ENCODE measurements at regions not wholly inside any gene's neighbourhood (a gene's known extent, or its start where the extent isn't known, plus 50 kb on each side); places are given as distances from the start of the nearest gene placed in this dataset.
"Not testable (repeated sequence)": the region's sequence is repeated elsewhere in the genome, so short reads cannot be mapped to it uniquely, and the experiment has no call there.

DNA sequence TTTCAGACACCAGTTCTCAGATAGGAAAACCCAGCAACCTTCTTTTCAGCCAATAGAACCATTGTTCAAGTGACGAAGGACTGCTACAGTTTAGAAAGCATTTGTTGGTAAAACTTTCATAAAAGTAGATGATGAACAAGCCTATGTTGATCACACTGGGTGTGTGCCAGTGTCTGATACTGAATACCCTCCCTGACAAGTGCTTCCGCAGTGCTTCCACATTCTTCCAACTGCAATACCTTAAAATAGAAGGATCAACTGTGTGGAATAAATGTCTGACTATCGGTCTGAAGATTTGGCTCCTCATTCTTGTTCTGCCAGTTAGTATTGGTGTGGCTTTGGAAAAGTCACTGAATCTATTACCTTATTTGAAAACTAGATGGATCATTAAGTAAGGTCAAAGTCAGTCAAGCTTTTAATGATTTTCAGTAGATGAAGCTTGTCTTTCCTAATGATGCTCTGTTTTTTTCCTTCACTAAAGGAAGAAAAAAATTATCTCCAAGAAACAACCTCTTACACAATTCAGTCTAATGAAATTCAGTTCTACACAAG, 479.4 kb upstream of the CBLB start:
- Histone ChIP-seq H3K27ac (no peak overlapping the region), H3K4me3 (ENCODE audit: low read depth, low read length) (no peak overlapping the region), H3K27me3 (replicated peaks) (no peaks in the 10 kb centered on the region), H3K36me3 (replicated peaks) (no peaks in the 10 kb centered on the region)
- TF ChIP-seq, protein P1, sequence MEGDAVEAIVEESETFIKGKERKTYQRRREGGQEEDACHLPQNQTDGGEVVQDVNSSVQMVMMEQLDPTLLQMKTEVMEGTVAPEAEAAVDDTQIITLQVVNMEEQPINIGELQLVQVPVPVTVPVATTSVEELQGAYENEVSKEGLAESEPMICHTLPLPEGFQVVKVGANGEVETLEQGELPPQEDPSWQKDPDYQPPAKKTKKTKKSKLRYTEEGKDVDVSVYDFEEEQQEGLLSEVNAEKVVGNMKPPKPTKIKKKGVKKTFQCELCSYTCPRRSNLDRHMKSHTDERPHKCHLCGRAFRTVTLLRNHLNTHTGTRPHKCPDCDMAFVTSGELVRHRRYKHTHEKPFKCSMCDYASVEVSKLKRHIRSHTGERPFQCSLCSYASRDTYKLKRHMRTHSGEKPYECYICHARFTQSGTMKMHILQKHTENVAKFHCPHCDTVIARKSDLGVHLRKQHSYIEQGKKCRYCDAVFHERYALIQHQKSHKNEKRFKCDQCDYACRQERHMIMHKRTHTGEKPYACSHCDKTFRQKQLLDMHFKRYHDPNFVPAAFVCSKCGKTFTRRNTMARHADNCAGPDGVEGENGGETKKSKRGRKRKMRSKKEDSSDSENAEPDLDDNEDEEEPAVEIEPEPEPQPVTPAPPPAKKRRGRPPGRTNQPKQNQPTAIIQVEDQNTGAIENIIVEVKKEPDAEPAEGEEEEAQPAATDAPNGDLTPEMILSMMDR (IDR thresholded peaks at IDR 0.05; ENCODE audit: low read depth, low read length, missing control alignments), result no peak
- in situ Hi-C loops (cut with HindIII; ENCODE audit: low pct_ligation_motif_present, low sequenced_read_pairs), result no loop called here
- DNase-seq, result no peak

DNA sequence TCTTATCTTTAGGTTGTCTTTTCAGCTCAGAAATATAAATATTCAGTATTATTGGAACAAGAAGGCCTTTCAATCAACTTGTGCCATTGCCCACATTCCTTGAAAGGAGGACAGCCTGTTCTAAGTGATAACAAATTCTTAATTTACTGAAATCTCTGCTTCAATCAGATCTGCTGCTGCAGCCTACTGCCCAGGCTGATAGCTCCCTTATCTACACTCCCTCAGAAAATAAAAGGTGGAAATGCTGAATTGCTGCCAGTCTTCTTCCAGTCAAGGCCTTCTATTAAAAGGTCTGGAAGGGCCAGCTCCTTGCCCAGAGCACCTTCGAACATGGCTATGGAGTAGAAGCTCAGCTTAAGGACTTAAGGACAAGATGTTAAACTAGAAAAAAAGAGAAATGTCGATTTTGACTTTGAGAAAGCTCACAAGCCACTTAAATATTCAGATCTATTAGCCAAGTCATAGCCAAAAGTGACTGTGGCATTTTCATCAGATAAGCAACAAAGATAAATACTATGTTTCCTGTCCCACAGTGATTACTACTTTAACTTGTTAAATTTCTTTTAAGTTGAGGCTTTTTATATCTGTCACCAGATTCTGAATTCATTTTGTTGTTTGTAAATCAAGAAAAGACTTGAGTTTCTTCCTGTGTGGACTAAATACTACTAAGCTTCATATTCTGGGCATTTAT, 480.5 kb upstream of the CBLB start:
- no peaks in the 10 kb centered on the region for H3K27me3 ChIP-seq (replicated peaks)
- in situ Hi-C loops (cut with HindIII; ENCODE audit: low pct_ligation_motif_present, low sequenced_read_pairs), result no loop called here
- no peak for DNase-seq
- H3K27ac ChIP-seq, result no peak overlapping the region
- no peaks in the 10 kb centered on the region for H3K36me3 ChIP-seq (replicated peaks)
- TF ChIP-seq, protein P1 (IDR thresholded peaks at IDR 0.05; ENCODE audit: low read depth, low read length, missing control alignments), result no peak
- H3K4me3 ChIP-seq (ENCODE audit: low read depth, low read length), result no peak overlapping the region

DNA sequence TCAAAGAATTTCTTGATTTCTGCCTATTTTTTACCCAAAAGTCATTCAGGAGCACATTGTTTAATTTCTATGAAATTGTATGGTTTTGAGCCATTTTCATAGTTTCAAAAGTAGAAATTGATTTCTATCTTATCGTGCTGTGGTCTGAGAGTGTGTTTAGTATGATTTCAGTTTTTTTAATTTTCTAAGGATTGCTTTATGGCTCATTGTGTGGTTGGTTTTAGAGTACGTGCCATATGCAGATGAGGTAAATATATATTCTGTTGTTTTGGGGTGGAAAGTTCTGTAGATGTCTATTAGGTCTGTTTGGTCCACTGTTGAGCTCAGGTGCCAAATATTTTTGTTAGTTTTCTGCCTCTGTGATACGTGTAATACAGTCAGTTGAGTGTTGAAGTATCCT, 487.1 kb upstream of the CBLB start:
- TF ChIP-seq, protein P1 (IDR thresholded peaks at IDR 0.05; ENCODE audit: low read depth, low read length, missing control alignments), result no peak
- H3K4me3 ChIP-seq (ENCODE audit: low read depth, low read length), result no peak overlapping the region
- in situ Hi-C loops (cut with HindIII; ENCODE audit: low pct_ligation_motif_present, low sequenced_read_pairs), result no loop called here

DNA sequence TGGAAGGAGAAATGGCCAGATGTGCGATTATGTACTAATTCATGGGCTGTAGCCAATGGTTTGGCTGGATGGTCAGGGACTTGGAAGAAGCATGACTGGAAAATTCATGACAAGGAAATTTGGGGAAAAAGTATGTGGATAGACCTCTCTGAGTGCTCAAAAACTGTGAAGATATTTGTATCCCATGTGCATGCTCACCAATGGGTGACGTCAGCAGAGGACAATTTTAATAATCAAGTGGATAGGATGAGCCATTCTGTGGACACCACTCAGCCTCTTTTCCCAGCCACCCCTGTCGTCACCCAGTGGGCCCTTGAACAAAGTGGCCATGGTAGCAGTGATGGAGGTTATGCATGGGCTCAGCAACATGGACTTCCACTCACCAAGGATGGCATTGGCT, 490.9 kb upstream of the CBLB start:
- Histone ChIP-seq H3K36me3 (replicated peaks) (no peaks in the 10 kb centered on the region), H3K27ac (no peak overlapping the region), H3K4me3 (ENCODE audit: low read depth, low read length) (no peak overlapping the region), H3K27me3 (replicated peaks) (no peaks in the 10 kb centered on the region)
- in situ Hi-C loops (cut with HindIII; ENCODE audit: low pct_ligation_motif_present, low sequenced_read_pairs), result no loop called here
- no peak for DNase-seq
- TF ChIP-seq, protein P1 (IDR thresholded peaks at IDR 0.05; ENCODE audit: low read depth, low read length, missing control alignments), result no peak

More for the DNA sequence above, 487.1 kb upstream of the CBLB start:
- no peak overlapping the region for H3K27ac ChIP-seq
- DNase-seq, result no peak
- no peaks in the 10 kb centered on the region for H3K27me3 ChIP-seq (replicated peaks)
- no peaks in the 10 kb centered on the region for H3K36me3 ChIP-seq (replicated peaks)

DNA sequence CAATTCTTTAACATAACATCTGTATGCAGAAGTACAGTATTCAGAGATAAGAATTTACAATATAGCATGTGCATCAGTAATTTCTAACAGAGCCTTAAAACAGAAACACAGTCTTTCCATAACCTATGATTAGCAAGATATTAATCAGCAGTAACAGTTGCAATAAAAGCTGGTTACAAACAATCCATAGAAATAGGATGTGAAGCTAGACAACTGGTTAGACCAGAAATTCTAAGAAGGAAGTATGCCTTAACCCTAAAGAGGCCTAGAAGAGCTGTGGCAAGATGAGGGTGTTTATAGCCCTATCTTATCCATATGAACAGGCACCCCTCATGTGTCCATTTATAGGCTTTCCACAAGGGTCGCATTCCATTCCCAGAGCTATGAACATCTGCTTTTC, 492.1 kb upstream of the CBLB start:
- H3K4me3 ChIP-seq (ENCODE audit: low read depth, low read length); H3K36me3 ChIP-seq (replicated peaks); DNase-seq; in situ Hi-C loops (cut with HindIII; ENCODE audit: low pct_ligation_motif_present, low sequenced_read_pairs); H3K27me3 ChIP-seq (replicated peaks); H3K27ac ChIP-seq: not testable (repeated sequence)

DNA sequence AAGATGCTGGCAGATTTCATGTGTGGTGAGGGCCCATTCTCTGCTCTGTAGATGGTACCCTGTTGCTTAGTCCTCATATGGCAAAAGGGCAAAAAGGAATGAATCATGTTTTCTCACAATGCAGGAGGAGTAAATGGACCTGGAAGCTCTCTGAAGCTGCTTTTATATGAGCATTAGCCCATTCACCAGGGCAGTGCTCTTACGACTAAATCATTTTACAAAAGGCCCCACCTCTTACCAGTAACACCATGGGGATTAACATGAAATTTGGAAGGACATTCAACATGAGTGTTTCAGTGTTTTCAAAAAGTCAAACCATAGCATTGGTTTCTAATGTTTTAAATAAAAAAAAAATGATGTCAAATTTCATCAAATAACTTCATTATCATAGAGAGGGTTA, 495.7 kb upstream of the CBLB start:
- TF ChIP-seq, protein P1 (IDR thresholded peaks at IDR 0.05; ENCODE audit: low read depth, low read length, missing control alignments), result no peak
- Histone ChIP-seq H3K27ac (no peak overlapping the region), H3K27me3 (replicated peaks) (no peaks in the 10 kb centered on the region), H3K36me3 (replicated peaks) (no peaks in the 10 kb centered on the region), H3K4me3 (ENCODE audit: low read depth, low read length) (no peak overlapping the region)
- no peak for DNase-seq
- in situ Hi-C loops (cut with HindIII; ENCODE audit: low pct_ligation_motif_present, low sequenced_read_pairs), result no loop called here

Data from brain microvascular endothelial cell (primary cell).